Thymus (tissue), 11 donors: ENCODE measurements at regions not wholly inside any gene's neighbourhood (a gene's known extent, or its start where the extent isn't known, plus 50 kb on each side); places are given as distances from the start of the nearest gene placed in this dataset.

Experiments
- DNase-seq, 9 donors: peaks; one replicate each; pipeline ENCODE4 v3.0.0-alpha.2; 2013; ENCODE audit warnings: low spot score in 9 of 9, low read depth in 6 of 9, missing footprints in 1 of 9
- H3K27ac ChIP-seq, 2 donors: one replicate each; pipeline ENCODE4 v1.5.1; 2013; ENCODE audit warnings: control low read depth in 1 of 2, low read depth in 1 of 2, low read length in 1 of 2, mild to moderate bottlenecking in 1 of 2, moderate library complexity in 1 of 2
- H3K27me3 ChIP-seq, 2 donors: one replicate each; pipeline ENCODE4 v1.5.1; 2013; ENCODE audit warnings: low read length in 1 of 2; ENCODE audit not compliant: control insufficient read depth in 2 of 2, insufficient read depth in 1 of 2
- H3K36me3 ChIP-seq, 2 donors: one replicate each; pipeline ENCODE4 v1.5.1; 2013; ENCODE audit warnings: low read length in 1 of 2, mild to moderate bottlenecking in 1 of 2, moderate library complexity in 1 of 2; ENCODE audit not compliant: control insufficient read depth in 2 of 2, insufficient read depth in 2 of 2
- H3K4me1 ChIP-seq, 2 donors: one replicate each; pipeline ENCODE4 v1.5.1; 2013; ENCODE audit warnings: low read length in 2 of 2; ENCODE audit not compliant: control insufficient read depth in 2 of 2, insufficient read depth in 2 of 2
- H3K4me3 ChIP-seq, 2 donors: one replicate each; pipeline ENCODE4 v1.5.1; 2013; ENCODE audit warnings: low read length in 2 of 2, control low read depth in 1 of 2, mild to moderate bottlenecking in 1 of 2
- H3K9me3 ChIP-seq, 2 donors: one replicate each; pipeline ENCODE4 v1.5.1; 2013; ENCODE audit warnings: low read length in 1 of 2, mild to moderate bottlenecking in 1 of 2; ENCODE audit not compliant: control insufficient read depth in 2 of 2, insufficient read depth in 1 of 2
- WGBS: extraction: QIAGEN DNeasy Blood & Tissue Kit; methylation state at CpG from one replicate; pipeline ENCODE4 v1.1.7; 2013; 5-methylcytosine and 5-hydroxymethylcytosine counted together
- donor health status: healthy.

- Histone ChIP-seq H3K4me1 (no peaks in the 10 kb centered on the region), H3K27me3 (no peaks in the 10 kb centered on the region), H3K9me3 (no peaks in the 10 kb centered on the region), H3K27ac (no peak overlapping the region), H3K36me3 (no peaks in the 10 kb centered on the region), H3K4me3 (no peak overlapping the region)
- WGBS = 59% methylated on average over 2 of the region's 2 CpGs
- no peak for DNase-seq
These were observed 525.2 kb upstream of the TRPC7 start for GRCh38 chr5:136890431-136891148.

- 89% methylated on average over 3 of the region's 3 CpGs for WGBS
- Histone ChIP-seq H3K9me3 (no peaks in the 10 kb centered on the region), H3K4me3 (no peak overlapping the region), H3K36me3 (no peaks in the 10 kb centered on the region), H3K27ac (no peak overlapping the region), H3K4me1 (no peaks in the 10 kb centered on the region), H3K27me3 (no peaks in the 10 kb centered on the region)
- peak in 1 of 9 donors; percentile 0 for DNase-seq
These were observed 521.3 kb upstream of the TRPC7 start for GRCh38 chr5:136886608-136887007.

GRCh38 chr5:136864960-136865359 lies 499.6 kb upstream of the TRPC7 start:
- no peak overlapping the region for H3K4me3 ChIP-seq
- H3K36me3 ChIP-seq = no peaks in the 10 kb centered on the region
- H3K27me3 ChIP-seq = no peaks in the 10 kb centered on the region
- WGBS = 95% methylated on average over 4 of the region's 4 CpGs
- no peaks in the 10 kb centered on the region for H3K9me3 ChIP-seq
- no peak for DNase-seq
- H3K4me1 ChIP-seq = no peaks in the 10 kb centered on the region
- H3K27ac ChIP-seq = no peak overlapping the region

GRCh38 chr5:136856648-136857047 lies 491.3 kb upstream of the TRPC7 start:
- Histone ChIP-seq H3K4me3 (no peak overlapping the region), H3K27me3 (no peaks in the 10 kb centered on the region), H3K9me3 (no peaks in the 10 kb centered on the region), H3K27ac (no peak overlapping the region), H3K36me3 (no peaks in the 10 kb centered on the region), H3K4me1 (no peaks in the 10 kb centered on the region)
- 86% methylated on average over 3 of the region's 3 CpGs for WGBS
- DNase-seq = no peak

GRCh38 chr5:136853971-136854370 lies 488.6 kb upstream of the TRPC7 start:
- H3K4me1 ChIP-seq = no peaks in the 10 kb centered on the region

GRCh38 chr5:136840601-136841000 lies 475.3 kb upstream of the TRPC7 start:
- no peak for DNase-seq
- H3K4me1 ChIP-seq = no peaks in the 10 kb centered on the region
- H3K36me3 ChIP-seq = no peaks in the 10 kb centered on the region
- no peak overlapping the region for H3K27ac ChIP-seq
- H3K4me3 ChIP-seq = no peak overlapping the region
- no peaks in the 10 kb centered on the region for H3K9me3 ChIP-seq
- H3K27me3 ChIP-seq = no peaks in the 10 kb centered on the region

More at GRCh38 chr5:136853971-136854370, 488.6 kb upstream of the TRPC7 start:
- Histone ChIP-seq H3K27me3 (no peaks in the 10 kb centered on the region), H3K4me3 (no peak overlapping the region), H3K9me3 (no peaks in the 10 kb centered on the region), H3K27ac (no peak overlapping the region), H3K36me3 (no peaks in the 10 kb centered on the region)
- no peak for DNase-seq
- WGBS = 38% methylated on average over 1 of the region's 1 CpG

- Histone ChIP-seq H3K27ac (no peak overlapping the region), H3K4me1 (no peaks in the 10 kb centered on the region), H3K36me3 (no peaks in the 10 kb centered on the region), H3K4me3 (no peak overlapping the region), H3K27me3 (no peaks in the 10 kb centered on the region), H3K9me3 (no peaks in the 10 kb centered on the region)
- 83% methylated on average over 1 of the region's 1 CpG for WGBS
- no peak for DNase-seq
These were observed 470.7 kb upstream of the TRPC7 start for GRCh38 chr5:136836093-136836492.

- H3K27ac ChIP-seq = no peak overlapping the region
- no peaks in the 10 kb centered on the region for H3K36me3 ChIP-seq
- WGBS = 93% methylated on average over 1 of the region's 1 CpG
- H3K4me3 ChIP-seq = no peak overlapping the region
- H3K9me3 ChIP-seq = no peaks in the 10 kb centered on the region
- no peak for DNase-seq
- H3K27me3 ChIP-seq = no peaks in the 10 kb centered on the region
- H3K4me1 ChIP-seq = no peaks in the 10 kb centered on the region
These were observed 455.5 kb upstream of the TRPC7 start for GRCh38 chr5:136820848-136821247.

- Histone ChIP-seq H3K9me3 (no peaks in the 10 kb centered on the region), H3K4me1 (no peaks in the 10 kb centered on the region), H3K27ac (no peak overlapping the region), H3K4me3 (no peak overlapping the region), H3K36me3 (no peaks in the 10 kb centered on the region), H3K27me3 (no peaks in the 10 kb centered on the region)
- DNase-seq = no peak
- 91% methylated on average over 1 of the region's 1 CpG for WGBS
These were observed 454.4 kb upstream of the TRPC7 start for GRCh38 chr5:136819526-136820302.
